H1 (cell line): ENCODE measurements at regions not wholly inside any gene's neighbourhood (a gene's known extent, or its start where the extent isn't known, plus 50 kb on each side); places are given as distances from the start of the nearest gene placed in this dataset.

Experiments used
- CTCF ChIA-PET: fragments of 300-600 bp; sonication (Branson Sonifier 250); formaldehyde crosslinking; loops from one replicate; lab custom pipeline; 2021; ENCODE audit not compliant: partially characterized antibody; lab: Charles Lee
- POLR2A ChIA-PET: fragments of 300-600 bp; sonication (Branson Sonifier 250); formaldehyde crosslinking; loops from one replicate; lab custom pipeline; 2021; ENCODE audit warnings: inconsistent platforms; ENCODE audit not compliant: partially characterized antibody; lab: Charles Lee
- DNase-seq, 2 experiments: peaks; one replicate each; pipeline versions ENCODE4 v3.0.0 to v3.0.0-alpha.2; 2010 to 2022; ENCODE audit warnings: low spot score in 2 of 2, low read depth in 1 of 2, mixed read lengths in 1 of 2
- FAIRE-seq: peaks from 2 replicates; lab custom pipeline; 2011; peaks lifted over from hg19 to GRCh38; lab: Jason Lieb, UNC
- H2AFZ ChIP-seq: 2 replicates; pipeline ENCODE4 v1.8.1; 2012; ENCODE audit warnings: low read length, inconsistent platforms
- H2AK5ac ChIP-seq: 2 replicates; pipeline ENCODE4 v1.6.1; 2013; ENCODE audit warnings: low read depth, low read length
- H2BK120ac ChIP-seq: replicated peaks from 2 replicates; pipeline ENCODE3; 2013; ENCODE audit warnings: low read depth, low read length, inconsistent platforms
- H2BK12ac ChIP-seq: 2 replicates; pipeline ENCODE4 v1.6.1; 2013; ENCODE audit warnings: low read depth, low read length
- H2BK15ac ChIP-seq: 2 replicates; pipeline ENCODE4 v1.6.1; 2013; ENCODE audit warnings: low read length
- H2BK20ac ChIP-seq: 2 replicates; pipeline ENCODE4 v1.6.1; 2013; ENCODE audit warnings: low read length
- H2BK5ac ChIP-seq: 2 replicates; pipeline ENCODE4 v1.6.1; 2013; ENCODE audit warnings: low read depth, low read length
- H3K14ac ChIP-seq: 2 replicates; pipeline ENCODE4 v1.6.1; 2013; ENCODE audit warnings: inconsistent platforms; ENCODE audit not compliant: insufficient read length
- H3K18ac ChIP-seq: 2 replicates; pipeline ENCODE4 v1.6.1; 2013; ENCODE audit warnings: low read length; ENCODE audit errors: extremely low read depth
- H3K23ac ChIP-seq: 2 replicates; pipeline ENCODE4 v1.6.1; 2013; ENCODE audit warnings: inconsistent platforms; ENCODE audit not compliant: insufficient read length
- H3K23me2 ChIP-seq: 2 replicates; pipeline ENCODE4 v1.6.1; 2013; ENCODE audit warnings: low read depth, low read length
- H3K27ac ChIP-seq: 2 replicates; pipeline ENCODE4 v1.6.1; 2011; ENCODE audit warnings: low read depth, low read length, inconsistent platforms
- H3K27me3 ChIP-seq, 4 experiments: replicated peaks in 1 of 4; 1 replicate in 1 of 4; 2 replicates in 3 of 4; pipeline versions ENCODE4 v1.6.1 to v1.8.1; 2011 to 2013; ENCODE audit warnings: low read length in 3 of 4, mild to moderate bottlenecking in 3 of 4, inconsistent platforms in 2 of 4, mixed read lengths in 2 of 4, moderate library complexity in 1 of 4; ENCODE audit not compliant: control insufficient read depth in 3 of 4, insufficient read depth in 3 of 4; ENCODE audit errors: extremely low read depth in 1 of 4
- H3K36me3 ChIP-seq, 4 experiments: 2 replicates each; pipeline versions ENCODE4 v1.6.1 to v1.8.1; 2011 to 2013; ENCODE audit warnings: mild to moderate bottlenecking in 4 of 4, low read length in 3 of 4, moderate library complexity in 2 of 4, control low read depth in 1 of 4, inconsistent platforms in 1 of 4; ENCODE audit not compliant: insufficient read depth in 4 of 4, control insufficient read depth in 2 of 4
- H3K4ac ChIP-seq: replicated peaks from 2 replicates; pipeline ENCODE3; 2013; ENCODE audit warnings: low read length, low read depth, mixed read lengths, inconsistent platforms; ENCODE audit not compliant: insufficient read length
- H3K4me1 ChIP-seq, 4 experiments: replicated peaks in 1 of 4; 1 replicate in 1 of 4; 2 replicates in 3 of 4; pipeline versions ENCODE4 v1.6.1 to v1.8.1; 2011 to 2013; ENCODE audit warnings: low read length in 3 of 4, inconsistent platforms in 2 of 4, mixed read lengths in 1 of 4; ENCODE audit not compliant: insufficient read depth in 4 of 4, control insufficient read depth in 3 of 4
- H3K4me2 ChIP-seq, 2 experiments: 2 replicates each; pipeline versions ENCODE4 v1.6.1 to v1.8.1; 2011 to 2013; ENCODE audit warnings: low read depth in 2 of 2, low read length in 2 of 2, control low read depth in 1 of 2, inconsistent platforms in 1 of 2, mild to moderate bottlenecking in 1 of 2; ENCODE audit not compliant: insufficient read depth in 1 of 2
- H3K4me3 ChIP-seq, 4 experiments: fragments of 200-600, 300-600 bp in 1 of 4; sonication (generic), shearing (Covaris generic), sonication (Bioruptor Twin) in 1 of 4; 2 replicates each; pipeline versions ENCODE4 v1.5.1 to v1.8.1; 2011 to 2016; ENCODE audit warnings: low read length in 4 of 4, low read depth in 3 of 4, control low read depth in 2 of 4, inconsistent platforms in 2 of 4, mild to moderate bottlenecking in 2 of 4, mixed read lengths in 1 of 4, moderate library complexity in 1 of 4; ENCODE audit not compliant: insufficient read depth in 2 of 4; ENCODE audit errors: extremely low read depth in 1 of 4
- H3K56ac ChIP-seq: replicated peaks from 2 replicates; pipeline ENCODE3; 2013; ENCODE audit warnings: low read depth, mild to moderate bottlenecking, mixed read lengths, low read length, inconsistent platforms; ENCODE audit not compliant: insufficient read length
- H3K79me1 ChIP-seq: 2 replicates; pipeline ENCODE4 v1.6.1; 2013; ENCODE audit warnings: low read depth, low read length, control low read depth
- H3K79me2 ChIP-seq, 2 experiments: 2 replicates each; pipeline versions ENCODE4 v1.6.1 to v1.8.1; 2012 to 2013; ENCODE audit warnings: low read length in 2 of 2, mild to moderate bottlenecking in 2 of 2, inconsistent platforms in 1 of 2; ENCODE audit not compliant: insufficient read depth in 2 of 2, control insufficient read depth in 1 of 2
- H3K9ac ChIP-seq, 4 experiments: replicated peaks in 1 of 4; 1 replicate in 1 of 4; 2 replicates in 3 of 4; pipeline versions ENCODE4 v1.6.1 to v1.8.1; 2011 to 2013; ENCODE audit warnings: low read depth in 3 of 4, low read length in 3 of 4, control low read depth in 2 of 4, mild to moderate bottlenecking in 2 of 4, moderate library complexity in 2 of 4, inconsistent platforms in 1 of 4; ENCODE audit errors: extremely low read depth in 1 of 4
- H3K9me3 ChIP-seq, 2 experiments: 2 replicates each; pipeline versions ENCODE4 v1.6.1 to v1.8.1; 2012 to 2013; ENCODE audit warnings: mild to moderate bottlenecking in 2 of 2, moderate library complexity in 2 of 2, control low read depth in 1 of 2, inconsistent platforms in 1 of 2, low read depth in 1 of 2, low read length in 1 of 2, mixed read lengths in 1 of 2; ENCODE audit not compliant: insufficient read depth in 2 of 2
- H4K20me1 ChIP-seq, 2 experiments: replicated peaks in 1 of 2; 2 replicates each; pipeline versions ENCODE3 to v1.8.1; 2011 to 2013; ENCODE audit warnings: inconsistent platforms in 2 of 2, low read length in 2 of 2, mild to moderate bottlenecking in 1 of 2; ENCODE audit not compliant: insufficient read depth in 2 of 2, control insufficient read depth in 1 of 2
- H4K5ac ChIP-seq: 2 replicates; pipeline ENCODE4 v1.6.1; 2013; ENCODE audit warnings: low read length, low read depth, mixed read lengths, inconsistent platforms; ENCODE audit not compliant: insufficient read length
- H4K8ac ChIP-seq: 2 replicates; pipeline ENCODE4 v1.8.0; 2013; ENCODE audit warnings: mild to moderate bottlenecking, moderate library complexity, low read length, inconsistent platforms; ENCODE audit not compliant: insufficient read depth; ENCODE audit errors: extremely low read depth
- H4K91ac ChIP-seq: replicated peaks from 2 replicates; pipeline ENCODE3; 2013; ENCODE audit warnings: low read length, mixed read lengths, inconsistent platforms; ENCODE audit not compliant: insufficient read length
- POU5F1 ChIP-seq: IDR thresholded peaks from 2 replicates; pipeline ENCODE4 v1.6.1; 2011; ENCODE audit warnings: low read depth, mild to moderate bottlenecking, low read length, moderate library complexity
- WGBS, 2 experiments: shearing (Covaris generic) in 1 of 2; methylation state at CpG; one replicate each; pipeline versions ENCODE4 v1.1.6 to v1.1.7; 2013 to 2015; ENCODE audit warnings: low lambda C conversion rate in 2 of 2, mixed read lengths in 2 of 2, inconsistent platforms in 1 of 2, low coverage in 1 of 2, missing lambda C conversion rate in 1 of 2; ENCODE audit not compliant: insufficient replicate concordance in 2 of 2, insufficient coverage in 1 of 2, insufficient read length in 1 of 2; ENCODE audit errors: extremely low coverage in 1 of 2, missing lambda C conversion rate in 1 of 2; 5-methylcytosine and 5-hydroxymethylcytosine counted together

DNA sequence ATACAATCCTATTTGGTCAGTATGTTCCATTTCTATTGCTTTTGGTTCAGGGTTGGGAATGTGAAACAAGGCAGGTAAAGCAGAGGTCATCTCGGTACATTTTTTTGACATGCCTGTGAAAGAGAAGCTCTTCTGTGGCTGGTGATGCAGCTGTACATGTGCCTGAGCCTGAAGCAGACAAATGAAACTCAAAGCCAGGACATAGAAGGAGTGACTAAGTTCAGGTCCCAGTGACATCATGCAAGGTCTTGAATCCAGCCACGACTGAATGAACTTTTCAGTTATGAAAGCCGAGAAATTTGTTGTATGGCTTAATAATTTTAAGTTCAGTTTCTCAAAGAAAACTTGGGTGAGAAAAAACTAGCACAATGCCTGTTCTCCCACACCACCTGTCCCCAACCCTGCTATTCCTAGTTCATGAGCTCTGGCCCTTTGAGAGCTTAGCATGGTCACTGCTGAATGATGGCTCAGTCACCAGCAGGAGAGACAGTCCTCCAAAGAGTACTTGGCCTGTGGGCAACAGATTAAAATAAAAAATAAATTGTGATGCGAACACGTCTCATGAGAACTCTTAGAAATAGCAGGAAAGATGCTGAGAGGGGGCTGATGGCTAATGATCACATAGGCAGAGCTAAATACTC lies 600.2 kb upstream of the GRM7 start:
- H3K56ac ChIP-seq: no peak overlapping the region
- no peak overlapping the region for H3K27ac ChIP-seq
- CTCF ChIA-PET: interaction anchor here (0.6 to 1.6 kb wide), 3 partner anchors 10 to 21 kb away, joined by 3 to 4 read pairs (median 3); no protein-coding TSS in a partner anchor
- H3K79me1 ChIP-seq: no peaks in the 10 kb centered on the region
- H3K4me3 ChIP-seq: no peak overlapping the region
- no peak overlapping the region for H2BK120ac ChIP-seq
- H3K4me1 ChIP-seq: no peaks in the 10 kb centered on the region
- no peak overlapping the region for H3K9ac ChIP-seq
- POLR2A ChIA-PET: no interaction called here
- no peak overlapping the region for H4K5ac ChIP-seq
- H2BK12ac ChIP-seq: no peak overlapping the region
- no peaks in the 10 kb centered on the region for H3K36me3 ChIP-seq
- H3K18ac ChIP-seq: no peak overlapping the region
- H2AK5ac ChIP-seq: no peak overlapping the region
- DNase-seq (no peak), FAIRE-seq (no peak)
- no peak overlapping the region for H2BK15ac ChIP-seq
- no peaks in the 10 kb centered on the region for H3K23me2 ChIP-seq
- H3K23ac ChIP-seq: no peak overlapping the region
- H3K14ac ChIP-seq: no peak overlapping the region
- H3K9me3 ChIP-seq: no peaks in the 10 kb centered on the region
- H3K79me2 ChIP-seq: no peaks in the 10 kb centered on the region
- no peak overlapping the region for H3K4me2 ChIP-seq
- H4K20me1 ChIP-seq: no peaks in the 10 kb centered on the region
- H3K27me3 ChIP-seq: no peaks in the 10 kb centered on the region
- H2BK5ac ChIP-seq: no peak overlapping the region
- 96% methylated on average over 5 of the region's 5 CpGs; no CpG with 5 or more reads in 1 of the 2 experiments for WGBS, 2 experiments
- H3K4ac ChIP-seq: no peak overlapping the region
- H2AFZ ChIP-seq: no peak overlapping the region
- no peak overlapping the region for H4K8ac ChIP-seq
- no peak overlapping the region for H2BK20ac ChIP-seq
- no peak overlapping the region for H4K91ac ChIP-seq
- no peak for TF ChIP-seq POU5F1
